Prostate gland (tissue), 2 donors: ENCODE measurements at regions not wholly inside any gene's neighbourhood (a gene's known extent, or its start where the extent isn't known, plus 50 kb on each side); places are given as distances from the start of the nearest gene placed in this dataset.

ENCODE experiments used
- POLR2A ChIP-seq: fragments of 450-650 bp; IDR thresholded peaks from one replicate; pipeline ENCODE4 v1.6.1; 2016; ENCODE audit warnings: antibody characterized with exemption, mild to moderate bottlenecking
- POLR2AphosphoS5 ChIP-seq: sonication (generic); formaldehyde crosslinking; IDR thresholded peaks from one replicate; pipeline ENCODE4 v1.6.1; 2017; ENCODE audit warnings: antibody characterized with exemption
- TF ChIP-seq, protein P1 (sequence below), 4 experiments: fragments of 200-600 bp in 2 of 4; fragments of 450-650 bp in 2 of 4; sonication (generic) in 2 of 4; IDR thresholded peaks; 1 replicate in 3 of 4; 2 replicates in 1 of 4; pipeline ENCODE4 v1.5.1; 2016 to 2019; ENCODE audit warnings: antibody characterized with exemption in 4 of 4, mild to moderate bottlenecking in 2 of 4, moderate library complexity in 2 of 4

DNA sequence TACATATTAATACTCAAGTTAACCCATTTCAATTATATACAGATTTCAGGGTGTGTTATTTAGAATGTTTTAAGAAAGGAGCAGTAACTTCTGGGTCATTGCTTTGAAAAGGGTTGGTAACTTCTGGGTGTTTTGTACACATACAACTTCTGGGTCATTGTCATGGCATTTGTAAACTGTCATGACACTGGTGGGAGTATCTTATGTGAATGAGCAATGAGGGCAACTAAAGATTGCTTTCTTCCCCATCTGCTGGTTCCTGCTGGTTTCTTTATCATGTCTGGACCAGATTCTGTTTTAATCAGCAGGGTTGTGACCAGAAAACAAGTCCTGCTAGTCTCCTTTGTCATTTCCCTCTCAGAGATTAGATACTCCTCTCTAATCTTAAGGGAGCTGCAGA lies 713.3 kb downstream of the LRFN5 start:
- TF ChIP-seq POLR2A, result no peak
- TF ChIP-seq POLR2AphosphoS5, result no peak
- TF ChIP-seq, protein P1, sequence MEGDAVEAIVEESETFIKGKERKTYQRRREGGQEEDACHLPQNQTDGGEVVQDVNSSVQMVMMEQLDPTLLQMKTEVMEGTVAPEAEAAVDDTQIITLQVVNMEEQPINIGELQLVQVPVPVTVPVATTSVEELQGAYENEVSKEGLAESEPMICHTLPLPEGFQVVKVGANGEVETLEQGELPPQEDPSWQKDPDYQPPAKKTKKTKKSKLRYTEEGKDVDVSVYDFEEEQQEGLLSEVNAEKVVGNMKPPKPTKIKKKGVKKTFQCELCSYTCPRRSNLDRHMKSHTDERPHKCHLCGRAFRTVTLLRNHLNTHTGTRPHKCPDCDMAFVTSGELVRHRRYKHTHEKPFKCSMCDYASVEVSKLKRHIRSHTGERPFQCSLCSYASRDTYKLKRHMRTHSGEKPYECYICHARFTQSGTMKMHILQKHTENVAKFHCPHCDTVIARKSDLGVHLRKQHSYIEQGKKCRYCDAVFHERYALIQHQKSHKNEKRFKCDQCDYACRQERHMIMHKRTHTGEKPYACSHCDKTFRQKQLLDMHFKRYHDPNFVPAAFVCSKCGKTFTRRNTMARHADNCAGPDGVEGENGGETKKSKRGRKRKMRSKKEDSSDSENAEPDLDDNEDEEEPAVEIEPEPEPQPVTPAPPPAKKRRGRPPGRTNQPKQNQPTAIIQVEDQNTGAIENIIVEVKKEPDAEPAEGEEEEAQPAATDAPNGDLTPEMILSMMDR (IDR thresholded peaks at IDR 0.05), result no peak
